H1 (cell line): ENCODE measurements at regions not wholly inside any gene's neighbourhood (a gene's known extent, or its start where the extent isn't known, plus 50 kb on each side); places are given as distances from the start of the nearest gene placed in this dataset.

ENCODE experiments used
- CTCF ChIA-PET: fragments of 300-600 bp; sonication (Branson Sonifier 250); formaldehyde crosslinking; loops from one replicate; lab custom pipeline; 2021; ENCODE audit not compliant: partially characterized antibody; lab: Charles Lee
- POLR2A ChIA-PET: fragments of 300-600 bp; sonication (Branson Sonifier 250); formaldehyde crosslinking; loops from one replicate; lab custom pipeline; 2021; ENCODE audit warnings: inconsistent platforms; ENCODE audit not compliant: partially characterized antibody; lab: Charles Lee
- DNase-seq, 2 experiments: peaks; one replicate each; pipeline versions ENCODE4 v3.0.0 to v3.0.0-alpha.2; 2010 to 2022; ENCODE audit warnings: low spot score in 2 of 2, low read depth in 1 of 2, mixed read lengths in 1 of 2
- FAIRE-seq: peaks from 2 replicates; lab custom pipeline; 2011; peaks lifted over from hg19 to GRCh38; lab: Jason Lieb, UNC
- H2AFZ ChIP-seq: 2 replicates; pipeline ENCODE4 v1.8.1; 2012; ENCODE audit warnings: low read length, inconsistent platforms
- H2AK5ac ChIP-seq: 2 replicates; pipeline ENCODE4 v1.6.1; 2013; ENCODE audit warnings: low read depth, low read length
- H2BK120ac ChIP-seq: replicated peaks from 2 replicates; pipeline ENCODE3; 2013; ENCODE audit warnings: low read depth, low read length, inconsistent platforms
- H2BK12ac ChIP-seq: 2 replicates; pipeline ENCODE4 v1.6.1; 2013; ENCODE audit warnings: low read depth, low read length
- H2BK15ac ChIP-seq: 2 replicates; pipeline ENCODE4 v1.6.1; 2013; ENCODE audit warnings: low read length
- H2BK20ac ChIP-seq: 2 replicates; pipeline ENCODE4 v1.6.1; 2013; ENCODE audit warnings: low read length
- H2BK5ac ChIP-seq: 2 replicates; pipeline ENCODE4 v1.6.1; 2013; ENCODE audit warnings: low read depth, low read length
- H3K14ac ChIP-seq: 2 replicates; pipeline ENCODE4 v1.6.1; 2013; ENCODE audit warnings: inconsistent platforms; ENCODE audit not compliant: insufficient read length
- H3K18ac ChIP-seq: 2 replicates; pipeline ENCODE4 v1.6.1; 2013; ENCODE audit warnings: low read length; ENCODE audit errors: extremely low read depth
- H3K23ac ChIP-seq: 2 replicates; pipeline ENCODE4 v1.6.1; 2013; ENCODE audit warnings: inconsistent platforms; ENCODE audit not compliant: insufficient read length
- H3K23me2 ChIP-seq: 2 replicates; pipeline ENCODE4 v1.6.1; 2013; ENCODE audit warnings: low read depth, low read length
- H3K27ac ChIP-seq: 2 replicates; pipeline ENCODE4 v1.6.1; 2011; ENCODE audit warnings: low read depth, low read length, inconsistent platforms
- H3K27me3 ChIP-seq, 4 experiments: replicated peaks in 1 of 4; 1 replicate in 1 of 4; 2 replicates in 3 of 4; pipeline versions ENCODE4 v1.6.1 to v1.8.1; 2011 to 2013; ENCODE audit warnings: low read length in 3 of 4, mild to moderate bottlenecking in 3 of 4, inconsistent platforms in 2 of 4, mixed read lengths in 2 of 4, moderate library complexity in 1 of 4; ENCODE audit not compliant: control insufficient read depth in 3 of 4, insufficient read depth in 3 of 4; ENCODE audit errors: extremely low read depth in 1 of 4
- H3K36me3 ChIP-seq, 4 experiments: 2 replicates each; pipeline versions ENCODE4 v1.6.1 to v1.8.1; 2011 to 2013; ENCODE audit warnings: mild to moderate bottlenecking in 4 of 4, low read length in 3 of 4, moderate library complexity in 2 of 4, control low read depth in 1 of 4, inconsistent platforms in 1 of 4; ENCODE audit not compliant: insufficient read depth in 4 of 4, control insufficient read depth in 2 of 4
- H3K4ac ChIP-seq: replicated peaks from 2 replicates; pipeline ENCODE3; 2013; ENCODE audit warnings: low read length, low read depth, mixed read lengths, inconsistent platforms; ENCODE audit not compliant: insufficient read length
- H3K4me1 ChIP-seq, 4 experiments: replicated peaks in 1 of 4; 1 replicate in 1 of 4; 2 replicates in 3 of 4; pipeline versions ENCODE4 v1.6.1 to v1.8.1; 2011 to 2013; ENCODE audit warnings: low read length in 3 of 4, inconsistent platforms in 2 of 4, mixed read lengths in 1 of 4; ENCODE audit not compliant: insufficient read depth in 4 of 4, control insufficient read depth in 3 of 4
- H3K4me2 ChIP-seq, 2 experiments: 2 replicates each; pipeline versions ENCODE4 v1.6.1 to v1.8.1; 2011 to 2013; ENCODE audit warnings: low read depth in 2 of 2, low read length in 2 of 2, control low read depth in 1 of 2, inconsistent platforms in 1 of 2, mild to moderate bottlenecking in 1 of 2; ENCODE audit not compliant: insufficient read depth in 1 of 2
- H3K4me3 ChIP-seq, 4 experiments: fragments of 200-600, 300-600 bp in 1 of 4; sonication (generic), shearing (Covaris generic), sonication (Bioruptor Twin) in 1 of 4; 2 replicates each; pipeline versions ENCODE4 v1.5.1 to v1.8.1; 2011 to 2016; ENCODE audit warnings: low read length in 4 of 4, low read depth in 3 of 4, control low read depth in 2 of 4, inconsistent platforms in 2 of 4, mild to moderate bottlenecking in 2 of 4, mixed read lengths in 1 of 4, moderate library complexity in 1 of 4; ENCODE audit not compliant: insufficient read depth in 2 of 4; ENCODE audit errors: extremely low read depth in 1 of 4
- H3K56ac ChIP-seq: replicated peaks from 2 replicates; pipeline ENCODE3; 2013; ENCODE audit warnings: low read depth, mild to moderate bottlenecking, mixed read lengths, low read length, inconsistent platforms; ENCODE audit not compliant: insufficient read length
- H3K79me1 ChIP-seq: 2 replicates; pipeline ENCODE4 v1.6.1; 2013; ENCODE audit warnings: low read depth, low read length, control low read depth
- H3K79me2 ChIP-seq, 2 experiments: 2 replicates each; pipeline versions ENCODE4 v1.6.1 to v1.8.1; 2012 to 2013; ENCODE audit warnings: low read length in 2 of 2, mild to moderate bottlenecking in 2 of 2, inconsistent platforms in 1 of 2; ENCODE audit not compliant: insufficient read depth in 2 of 2, control insufficient read depth in 1 of 2
- H3K9ac ChIP-seq, 4 experiments: replicated peaks in 1 of 4; 1 replicate in 1 of 4; 2 replicates in 3 of 4; pipeline versions ENCODE4 v1.6.1 to v1.8.1; 2011 to 2013; ENCODE audit warnings: low read depth in 3 of 4, low read length in 3 of 4, control low read depth in 2 of 4, mild to moderate bottlenecking in 2 of 4, moderate library complexity in 2 of 4, inconsistent platforms in 1 of 4; ENCODE audit errors: extremely low read depth in 1 of 4
- H3K9me3 ChIP-seq, 2 experiments: 2 replicates each; pipeline versions ENCODE4 v1.6.1 to v1.8.1; 2012 to 2013; ENCODE audit warnings: mild to moderate bottlenecking in 2 of 2, moderate library complexity in 2 of 2, control low read depth in 1 of 2, inconsistent platforms in 1 of 2, low read depth in 1 of 2, low read length in 1 of 2, mixed read lengths in 1 of 2; ENCODE audit not compliant: insufficient read depth in 2 of 2
- H4K20me1 ChIP-seq, 2 experiments: replicated peaks in 1 of 2; 2 replicates each; pipeline versions ENCODE3 to v1.8.1; 2011 to 2013; ENCODE audit warnings: inconsistent platforms in 2 of 2, low read length in 2 of 2, mild to moderate bottlenecking in 1 of 2; ENCODE audit not compliant: insufficient read depth in 2 of 2, control insufficient read depth in 1 of 2
- H4K5ac ChIP-seq: 2 replicates; pipeline ENCODE4 v1.6.1; 2013; ENCODE audit warnings: low read length, low read depth, mixed read lengths, inconsistent platforms; ENCODE audit not compliant: insufficient read length
- H4K8ac ChIP-seq: 2 replicates; pipeline ENCODE4 v1.8.0; 2013; ENCODE audit warnings: mild to moderate bottlenecking, moderate library complexity, low read length, inconsistent platforms; ENCODE audit not compliant: insufficient read depth; ENCODE audit errors: extremely low read depth
- H4K91ac ChIP-seq: replicated peaks from 2 replicates; pipeline ENCODE3; 2013; ENCODE audit warnings: low read length, mixed read lengths, inconsistent platforms; ENCODE audit not compliant: insufficient read length
- SAP30 ChIP-seq: fragments of 300-600 bp; sonication (generic); IDR thresholded peaks from 2 replicates; pipeline ENCODE4 v1.7.1; 2012; ENCODE audit warnings: low read length, moderate library complexity, mild to moderate bottlenecking, inconsistent platforms; ENCODE audit not compliant: insufficient read depth, insufficient replicate concordance
- WGBS, 2 experiments: shearing (Covaris generic) in 1 of 2; methylation state at CpG; one replicate each; pipeline versions ENCODE4 v1.1.6 to v1.1.7; 2013 to 2015; ENCODE audit warnings: low lambda C conversion rate in 2 of 2, mixed read lengths in 2 of 2, inconsistent platforms in 1 of 2, low coverage in 1 of 2, missing lambda C conversion rate in 1 of 2; ENCODE audit not compliant: insufficient replicate concordance in 2 of 2, insufficient coverage in 1 of 2, insufficient read length in 1 of 2; ENCODE audit errors: extremely low coverage in 1 of 2, missing lambda C conversion rate in 1 of 2; 5-methylcytosine and 5-hydroxymethylcytosine counted together

- Histone ChIP-seq H3K4ac (no peak overlapping the region), H2AK5ac (no peak overlapping the region), H2BK120ac (no peak overlapping the region), H3K4me3 (no peak overlapping the region), H3K4me1 (peaks cover 0 to 7% (median 3%) of the 10 kb centered on the region in 4 experiments; a peak in 3 of 7 replicates), H3K9me3 (no peaks in the 10 kb centered on the region), H4K8ac (no peak overlapping the region), H3K23ac (no peak overlapping the region), H2BK12ac (no peak overlapping the region), H3K36me3 (no peaks in the 10 kb centered on the region), H2BK5ac (no peak overlapping the region), H2BK15ac (no peak overlapping the region), H3K23me2 (no peaks in the 10 kb centered on the region), H4K5ac (no peak overlapping the region), H3K14ac (no peak overlapping the region), H2BK20ac (no peak overlapping the region), H3K56ac (no peak overlapping the region), H3K9ac (no peak overlapping the region), H3K79me1 (no peaks in the 10 kb centered on the region), H3K27me3 (peaks cover 0 to 1% (median 0%) of the 10 kb centered on the region in 4 experiments; a peak in 1 of 7 replicates), H3K18ac (no peak overlapping the region), H3K27ac (no peak overlapping the region), H4K91ac (no peak overlapping the region), H3K79me2 (no peaks in the 10 kb centered on the region), H4K20me1 (no peaks in the 10 kb centered on the region), H2AFZ (no peak overlapping the region), H3K4me2 (no peak overlapping the region)
- 98% methylated on average over 5 of the region's 5 CpGs; no CpG with 5 or more reads in 1 of the 2 experiments for WGBS, 2 experiments
- DNase-seq (no peak), FAIRE-seq (no peak)
- TF ChIP-seq SAP30, result no peak
- CTCF ChIA-PET, result interaction anchor here (0.8 to 2.6 kb wide), 4 partner anchors 10 to 368 kb away, joined by 3 to 7 read pairs (median 3); no protein-coding TSS in a partner anchor
- POLR2A ChIA-PET, result no interaction called here
Observed at GRCh38 chr5:158079097-158079496, 220.2 kb upstream of the CLINT1 start.
